DOHH2 (cell line): ENCODE measurements at regions not wholly inside any gene's neighbourhood (a gene's known extent, or its start where the extent isn't known, plus 50 kb on each side); places are given as distances from the start of the nearest gene placed in this dataset.
"Not testable (repeated sequence)": the region's sequence is repeated elsewhere in the genome, so short reads cannot be mapped to it uniquely, and the experiment has no call there.

Experiments
- EZH2phosphoT487 ChIP-seq: fragments of 200-600 bp; sonication (generic); IDR thresholded peaks from 2 replicates; pipeline ENCODE4 v1.6.1; 2017; ENCODE audit warnings: borderline replicate concordance, mild to moderate bottlenecking, antibody characterized with exemption, low read length, moderate library complexity, mixed read lengths
- TF ChIP-seq, protein P1 (sequence below): fragments of 200-600 bp; sonication (generic); IDR thresholded peaks from one replicate; pipeline ENCODE4 v1.5.1; 2014; ENCODE audit warnings: antibody characterized with exemption, mild to moderate bottlenecking, low read depth, low read length; ENCODE audit not compliant: poor library complexity, severe bottlenecking

DNA sequence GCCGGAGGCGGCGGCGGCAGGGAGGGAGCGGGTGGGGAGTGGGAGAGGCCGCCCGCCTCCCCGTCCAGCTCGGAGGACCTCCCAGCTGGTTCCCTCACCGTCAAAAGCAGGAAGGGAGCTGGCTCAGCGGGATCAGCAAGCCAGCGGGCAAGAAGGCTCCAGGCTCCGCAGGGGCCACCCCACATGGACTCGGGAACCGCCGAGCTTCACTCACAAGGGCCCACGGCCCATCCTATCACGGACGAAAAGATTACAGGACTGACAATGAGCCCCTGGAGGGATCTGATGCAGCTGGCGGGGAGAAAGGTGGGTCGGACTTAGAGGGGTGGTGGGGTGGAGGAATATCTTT lies 86.3 kb downstream of the FAM72B start:
- TF ChIP-seq, protein P1, sequence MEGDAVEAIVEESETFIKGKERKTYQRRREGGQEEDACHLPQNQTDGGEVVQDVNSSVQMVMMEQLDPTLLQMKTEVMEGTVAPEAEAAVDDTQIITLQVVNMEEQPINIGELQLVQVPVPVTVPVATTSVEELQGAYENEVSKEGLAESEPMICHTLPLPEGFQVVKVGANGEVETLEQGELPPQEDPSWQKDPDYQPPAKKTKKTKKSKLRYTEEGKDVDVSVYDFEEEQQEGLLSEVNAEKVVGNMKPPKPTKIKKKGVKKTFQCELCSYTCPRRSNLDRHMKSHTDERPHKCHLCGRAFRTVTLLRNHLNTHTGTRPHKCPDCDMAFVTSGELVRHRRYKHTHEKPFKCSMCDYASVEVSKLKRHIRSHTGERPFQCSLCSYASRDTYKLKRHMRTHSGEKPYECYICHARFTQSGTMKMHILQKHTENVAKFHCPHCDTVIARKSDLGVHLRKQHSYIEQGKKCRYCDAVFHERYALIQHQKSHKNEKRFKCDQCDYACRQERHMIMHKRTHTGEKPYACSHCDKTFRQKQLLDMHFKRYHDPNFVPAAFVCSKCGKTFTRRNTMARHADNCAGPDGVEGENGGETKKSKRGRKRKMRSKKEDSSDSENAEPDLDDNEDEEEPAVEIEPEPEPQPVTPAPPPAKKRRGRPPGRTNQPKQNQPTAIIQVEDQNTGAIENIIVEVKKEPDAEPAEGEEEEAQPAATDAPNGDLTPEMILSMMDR, result not testable (repeated sequence)
- TF ChIP-seq EZH2phosphoT487, result not testable (repeated sequence)
